ENCODE measurements at regions not wholly inside any gene's neighbourhood (a gene's known extent, or its start where the extent isn't known, plus 50 kb on each side); places are given as distances from the start of the nearest gene placed in this dataset.

DNA sequence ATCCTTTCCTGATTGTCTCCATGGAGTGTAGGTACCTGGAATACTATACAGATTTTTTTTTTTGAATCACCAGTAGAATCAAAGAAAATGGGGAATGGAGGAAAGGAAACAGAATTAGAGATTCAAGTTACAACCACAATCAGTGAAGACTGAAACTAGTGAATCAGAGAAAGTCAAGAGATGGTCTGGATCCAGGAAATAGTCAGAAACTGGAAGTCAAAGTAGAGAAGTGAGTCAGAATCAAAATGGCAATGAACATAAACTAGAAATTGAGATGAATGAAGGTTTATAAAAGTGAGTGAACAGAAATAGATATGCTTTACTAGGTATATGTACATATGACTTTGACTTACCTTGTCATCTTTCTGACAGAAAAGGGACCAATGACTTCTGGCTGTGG lies 579.0 kb downstream of the PLCL1 start:
- no peak overlapping the region for H3K4me3 ChIP-seq (ENCODE audit: low read depth, low read length)
- DNase-seq (ENCODE audit: low read depth): no peak
- TF ChIP-seq, protein P1, sequence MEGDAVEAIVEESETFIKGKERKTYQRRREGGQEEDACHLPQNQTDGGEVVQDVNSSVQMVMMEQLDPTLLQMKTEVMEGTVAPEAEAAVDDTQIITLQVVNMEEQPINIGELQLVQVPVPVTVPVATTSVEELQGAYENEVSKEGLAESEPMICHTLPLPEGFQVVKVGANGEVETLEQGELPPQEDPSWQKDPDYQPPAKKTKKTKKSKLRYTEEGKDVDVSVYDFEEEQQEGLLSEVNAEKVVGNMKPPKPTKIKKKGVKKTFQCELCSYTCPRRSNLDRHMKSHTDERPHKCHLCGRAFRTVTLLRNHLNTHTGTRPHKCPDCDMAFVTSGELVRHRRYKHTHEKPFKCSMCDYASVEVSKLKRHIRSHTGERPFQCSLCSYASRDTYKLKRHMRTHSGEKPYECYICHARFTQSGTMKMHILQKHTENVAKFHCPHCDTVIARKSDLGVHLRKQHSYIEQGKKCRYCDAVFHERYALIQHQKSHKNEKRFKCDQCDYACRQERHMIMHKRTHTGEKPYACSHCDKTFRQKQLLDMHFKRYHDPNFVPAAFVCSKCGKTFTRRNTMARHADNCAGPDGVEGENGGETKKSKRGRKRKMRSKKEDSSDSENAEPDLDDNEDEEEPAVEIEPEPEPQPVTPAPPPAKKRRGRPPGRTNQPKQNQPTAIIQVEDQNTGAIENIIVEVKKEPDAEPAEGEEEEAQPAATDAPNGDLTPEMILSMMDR (conservative IDR thresholded peaks at IDR 0.05; ENCODE audit: low read depth, low read length): no peak

DNA sequence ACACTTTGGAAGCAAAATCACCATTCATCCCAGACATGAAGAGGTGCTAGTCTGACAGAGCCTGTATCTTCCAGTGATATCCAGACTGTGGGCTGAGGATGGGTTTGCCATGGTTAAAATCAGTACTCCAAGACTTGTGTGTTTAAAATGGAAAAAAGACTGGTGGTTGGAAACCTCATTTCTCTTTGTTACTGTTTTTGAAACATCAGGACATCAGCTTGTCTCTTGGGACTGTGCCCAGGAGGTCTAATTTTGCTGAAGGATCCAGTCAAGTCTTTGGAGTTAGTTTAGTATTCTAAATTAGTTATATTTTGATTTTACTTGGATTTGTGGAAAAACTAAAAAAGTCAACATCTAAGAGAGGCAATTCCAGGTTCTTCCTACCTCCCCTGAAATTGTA lies 578.4 kb downstream of the PLCL1 start:
- TF ChIP-seq, protein P1 (conservative IDR thresholded peaks at IDR 0.05; ENCODE audit: low read depth, low read length): no peak
- DNase-seq (ENCODE audit: low read depth): no peak
- H3K4me3 ChIP-seq (ENCODE audit: low read depth, low read length): no peak overlapping the region

DNA sequence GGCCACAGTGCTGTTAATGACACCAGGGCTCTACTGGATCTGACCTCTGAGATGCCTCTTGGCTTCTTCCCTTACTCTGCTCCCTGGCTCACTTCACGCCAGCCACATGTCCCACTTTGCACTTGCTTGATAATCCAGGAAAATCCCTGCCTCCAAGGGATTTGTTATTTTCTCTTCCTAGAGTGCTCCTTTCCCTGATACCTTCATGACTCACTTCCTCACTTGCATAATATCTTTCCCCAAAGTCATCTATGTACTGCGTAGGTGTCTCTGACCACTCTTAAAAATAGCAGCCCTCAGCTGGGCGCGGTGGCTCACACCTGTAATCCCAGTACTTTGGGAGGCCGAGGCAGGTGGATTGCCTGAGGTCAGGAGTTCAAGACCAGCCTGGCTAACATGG lies 572.3 kb downstream of the PLCL1 start:
- TF ChIP-seq, protein P1 (conservative IDR thresholded peaks at IDR 0.05; ENCODE audit: low read depth, low read length): no peak
- H3K4me3 ChIP-seq (ENCODE audit: low read depth, low read length): no peak overlapping the region
- no peak for DNase-seq (ENCODE audit: low read depth)

DNA sequence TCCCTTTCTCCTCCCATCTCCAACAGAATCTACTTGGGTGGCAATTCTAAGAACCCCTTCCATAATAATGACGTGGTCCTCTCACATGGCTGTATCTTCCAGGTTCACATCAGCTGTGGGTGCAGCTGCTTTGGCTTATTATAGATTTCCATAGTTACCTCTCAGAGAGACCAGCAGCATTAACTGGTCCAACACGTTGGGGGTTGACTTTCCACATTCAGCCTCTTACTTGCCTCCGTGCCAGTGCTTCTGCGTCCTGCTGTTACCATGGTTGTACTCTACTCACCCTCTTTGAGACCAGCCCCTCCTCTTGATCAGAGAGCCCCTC lies 570.7 kb downstream of the PLCL1 start:
- H3K4me3 ChIP-seq (ENCODE audit: low read depth, low read length): no peak overlapping the region
- DNase-seq (ENCODE audit: low read depth): no peak
- TF ChIP-seq, protein P1 (conservative IDR thresholded peaks at IDR 0.05; ENCODE audit: low read depth, low read length): no peak

DNA sequence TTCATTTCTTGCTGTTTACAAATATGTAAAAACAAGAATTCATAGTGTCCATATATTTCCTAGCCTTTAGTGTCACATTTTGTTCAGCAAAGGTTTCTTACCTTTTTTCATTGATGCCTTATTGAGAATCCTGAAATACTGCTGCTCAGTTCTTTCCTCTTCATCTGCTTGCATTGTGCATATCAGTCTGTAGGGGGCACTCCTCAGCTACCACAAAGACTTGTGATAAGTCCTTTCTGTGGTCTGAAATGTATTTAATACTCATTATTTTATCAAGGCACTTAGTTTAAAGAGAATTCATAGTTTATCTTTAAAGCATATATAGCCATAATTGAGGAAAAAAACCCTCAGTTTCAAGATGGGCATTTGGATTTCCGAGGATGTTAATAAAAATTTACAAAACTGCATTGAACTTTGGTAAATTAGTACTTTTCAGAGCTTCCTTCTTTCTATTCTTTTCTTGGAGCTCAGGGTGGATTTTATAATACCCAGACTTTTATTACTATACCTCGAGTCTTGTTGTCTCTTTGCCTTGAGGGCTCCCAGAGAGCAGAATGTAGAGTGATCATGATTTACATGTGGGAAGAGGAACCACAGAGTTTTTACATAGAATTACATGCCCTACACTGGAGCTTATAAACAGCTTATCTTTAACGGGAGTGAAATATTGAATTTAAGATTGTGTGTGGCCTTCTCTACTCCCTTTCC lies 570.1 kb downstream of the PLCL1 start:
- DNase-seq (ENCODE audit: low read depth): peak; percentile 67
- H3K4me3 ChIP-seq (ENCODE audit: low read depth, low read length): no peak overlapping the region
- TF ChIP-seq, protein P1 (conservative IDR thresholded peaks at IDR 0.05; ENCODE audit: low read depth, low read length): peak; percentile 63

DNA sequence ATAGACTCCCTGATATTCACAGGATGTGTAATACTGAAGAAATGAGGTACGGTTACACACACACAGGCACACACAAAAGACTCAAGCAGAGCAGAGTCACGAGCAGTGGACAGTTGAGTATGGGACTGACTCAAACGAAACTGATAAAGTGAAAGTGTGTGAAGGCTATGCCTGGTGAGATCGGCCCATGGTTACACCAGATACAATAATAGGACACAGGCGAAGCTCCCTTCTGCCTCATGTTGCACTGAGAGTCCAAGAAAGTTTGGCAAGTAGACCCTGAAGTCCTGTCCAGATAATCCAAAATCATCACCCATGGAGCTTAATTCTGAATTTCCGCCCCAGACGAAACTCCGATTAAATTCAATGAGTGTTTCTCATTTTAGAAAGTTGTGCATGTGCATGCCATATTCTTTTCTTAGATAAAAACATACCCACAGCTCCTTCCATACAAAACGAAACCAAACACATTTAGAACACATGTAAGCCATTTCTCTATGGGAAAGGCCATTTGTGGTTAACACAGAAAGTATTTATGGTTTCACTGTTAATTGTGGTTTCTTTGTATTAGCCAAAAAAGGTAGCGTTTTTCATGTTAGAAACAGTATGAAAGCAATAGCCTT lies 567.6 kb downstream of the PLCL1 start:
- TF ChIP-seq, protein P1 (conservative IDR thresholded peaks at IDR 0.05; ENCODE audit: low read depth, low read length): no peak
- DNase-seq (ENCODE audit: low read depth): no peak
- H3K4me3 ChIP-seq (ENCODE audit: low read depth, low read length): no peak overlapping the region

DNA sequence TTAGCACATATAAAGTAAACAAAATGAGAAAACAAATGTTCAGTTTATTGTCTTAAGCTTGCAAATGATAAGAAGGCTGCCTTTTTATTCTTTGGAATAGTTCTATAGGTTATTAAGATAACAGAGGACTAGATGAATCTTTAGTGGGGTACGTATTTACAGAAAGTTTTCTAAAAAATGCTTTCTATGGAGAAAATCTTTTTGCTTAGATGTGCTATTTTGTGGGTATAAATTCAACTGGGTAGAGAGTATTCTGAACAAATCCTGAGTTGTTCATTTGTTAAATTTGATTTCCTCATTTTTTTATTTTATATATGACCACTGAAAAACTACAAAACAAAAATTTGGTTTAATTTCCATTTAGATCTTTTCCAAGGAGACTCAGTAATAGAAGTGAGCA lies 566.9 kb downstream of the PLCL1 start:
- H3K4me3 ChIP-seq (ENCODE audit: low read depth, low read length): no peak overlapping the region
- TF ChIP-seq, protein P1 (conservative IDR thresholded peaks at IDR 0.05; ENCODE audit: low read depth, low read length): no peak
- no peak for DNase-seq (ENCODE audit: low read depth)

Measured in choroid plexus epithelial cell (primary cell).